Thyroid gland (tissue), 4 donors: ENCODE measurements at regions not wholly inside any gene's neighbourhood (a gene's known extent, or its start where the extent isn't known, plus 50 kb on each side); places are given as distances from the start of the nearest gene placed in this dataset.
"Not testable (repeated sequence)": the region's sequence is repeated elsewhere in the genome, so short reads cannot be mapped to it uniquely, and the experiment has no call there.

Experiments
- CTCF ChIP-seq, 6 experiments: fragments of 200-600 bp in 3 of 6; fragments of 450-650 bp in 3 of 6; sonication (generic) in 3 of 6; IDR thresholded peaks; one replicate each; pipeline ENCODE4 v1.5.1; 2016 to 2019; ENCODE audit warnings: antibody characterized with exemption in 6 of 6, mild to moderate bottlenecking in 2 of 6, inconsistent platforms in 1 of 6, moderate library complexity in 1 of 6
- POLR2A ChIP-seq, 2 donors: fragments of 450-650 bp; IDR thresholded peaks; one replicate each; pipeline ENCODE4 v1.6.1; 2017; ENCODE audit warnings: antibody characterized with exemption in 2 of 2, mild to moderate bottlenecking in 2 of 2, moderate library complexity in 1 of 2

GRCh38 chr6:61087986-61088385 lies 1198.0 kb downstream of the KHDRBS2 start:
- TF ChIP-seq CTCF, POLR2A (IDR thresholded peaks at IDR 0.05): not testable (repeated sequence)
